A172 (cell line): ENCODE measurements at regions not wholly inside any gene's neighbourhood (a gene's known extent, or its start where the extent isn't known, plus 50 kb on each side); places are given as distances from the start of the nearest gene placed in this dataset.

Source experiments
- DNase-seq: peaks from one replicate; pipeline ENCODE4 v3.0.0-alpha.2; 2015; ENCODE audit warnings: low spot score

DNA sequence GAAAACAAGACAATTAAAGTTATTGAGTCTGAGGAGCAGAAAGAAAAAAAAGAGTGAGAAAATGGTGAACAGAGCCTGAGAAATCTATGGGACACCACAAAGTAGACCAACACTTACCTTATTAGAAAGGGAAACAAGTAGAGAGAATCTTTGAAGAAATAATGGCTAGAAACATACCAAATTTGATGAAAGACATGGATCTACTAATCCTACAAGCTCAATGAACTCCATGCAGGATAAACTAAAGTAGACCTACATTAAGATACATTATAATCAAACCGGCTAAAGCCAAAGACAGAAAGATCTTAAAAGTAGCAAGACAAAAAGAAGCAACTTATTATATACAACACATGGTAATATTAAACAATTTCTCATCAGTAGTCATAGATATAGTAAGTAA, 782.3 kb upstream of the GHITM start:
- DNase-seq: no peak

DNA sequence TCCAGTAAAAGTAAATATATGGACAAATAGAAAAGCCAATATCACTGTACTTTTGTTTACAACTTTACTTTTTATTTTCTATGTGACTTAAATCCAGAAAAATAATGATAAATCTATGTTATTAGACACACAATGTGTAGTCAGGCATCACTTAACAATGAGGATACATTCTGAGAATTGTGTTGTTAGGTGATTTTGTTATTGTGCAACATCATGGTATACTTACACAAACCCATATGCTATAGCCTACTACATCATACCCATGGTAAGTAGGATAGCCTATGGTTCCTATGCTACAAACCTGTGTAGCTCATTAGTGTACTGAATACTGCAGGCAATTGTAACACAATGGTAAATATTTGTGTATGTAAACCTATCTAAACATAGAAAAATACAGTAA, 781.7 kb upstream of the GHITM start:
- no peak for DNase-seq

DNA sequence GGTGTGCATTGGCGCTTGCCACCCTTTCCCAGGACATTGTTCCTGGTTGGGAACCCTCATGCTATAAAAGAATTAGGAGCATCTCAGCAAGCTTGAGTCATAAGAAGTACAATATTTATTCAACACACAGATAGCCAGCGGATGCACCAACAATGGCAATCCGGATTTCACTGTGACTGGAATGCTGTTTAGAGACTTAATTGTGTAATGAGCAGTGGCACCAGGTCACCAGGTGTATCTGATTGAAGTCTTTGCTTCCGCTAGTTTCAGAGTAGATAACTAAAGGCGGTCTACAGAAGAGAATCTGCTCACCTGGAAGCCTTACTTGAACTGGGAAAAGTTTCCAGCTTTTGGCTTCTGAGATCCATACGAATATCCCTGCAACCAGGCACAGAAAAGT, 772.3 kb upstream of the GHITM start:
- DNase-seq: no peak

DNA sequence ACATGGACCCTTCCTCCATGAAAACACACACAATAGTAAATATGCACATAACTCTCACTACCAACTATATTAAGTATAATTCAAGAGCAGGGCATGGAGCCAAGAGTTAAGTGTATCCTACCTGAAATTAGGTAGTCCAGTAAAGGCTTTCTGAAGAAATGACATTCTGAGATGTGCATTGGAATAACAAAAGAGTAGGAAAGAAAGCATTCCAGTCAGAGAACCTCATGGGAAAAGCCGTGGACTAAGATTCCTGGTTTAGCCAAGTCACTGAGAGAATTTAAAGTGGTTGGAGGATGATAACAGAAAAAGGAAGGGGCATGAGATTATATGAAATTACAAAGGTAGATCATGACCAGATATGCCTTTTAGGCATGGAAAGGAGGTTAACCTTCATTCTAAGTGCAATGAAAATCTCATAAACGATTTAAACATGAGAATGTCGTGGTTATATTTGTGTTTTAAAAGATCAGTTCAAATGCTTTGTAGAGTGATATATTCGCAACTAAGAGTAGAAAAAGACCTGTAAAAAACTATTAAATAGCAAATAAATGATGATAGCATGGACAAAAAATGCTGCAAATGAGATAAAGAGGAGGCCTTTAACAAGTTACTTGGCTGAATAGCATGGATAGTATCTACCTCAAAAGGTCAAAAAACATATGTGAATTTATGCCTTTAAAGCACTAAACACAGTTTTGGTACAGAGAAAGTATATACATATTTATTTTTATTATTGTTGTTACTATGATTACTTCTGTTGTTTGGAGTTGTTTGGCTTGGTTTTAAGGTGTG, 767.4 kb upstream of the GHITM start:
- no peak for DNase-seq

DNA sequence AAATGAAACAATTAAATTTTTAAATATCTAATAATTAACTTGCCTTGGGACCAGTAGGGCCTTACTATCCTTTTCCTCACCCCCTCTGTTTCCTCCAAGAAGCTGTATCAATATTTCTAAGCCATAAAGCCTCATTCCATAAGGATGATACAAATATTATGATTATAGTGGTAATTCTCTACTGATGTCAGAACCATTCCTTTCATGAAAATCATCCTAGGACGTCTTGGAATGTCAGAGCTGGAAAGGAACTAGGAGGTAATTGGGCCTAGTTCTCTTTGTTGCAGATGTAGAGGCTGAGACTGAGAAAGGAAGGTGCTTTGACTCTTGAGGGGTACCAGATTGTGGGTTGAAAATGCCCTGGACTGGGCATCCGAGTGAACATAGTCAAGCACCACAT, 766.7 kb upstream of the GHITM start:
- DNase-seq: no peak

DNA sequence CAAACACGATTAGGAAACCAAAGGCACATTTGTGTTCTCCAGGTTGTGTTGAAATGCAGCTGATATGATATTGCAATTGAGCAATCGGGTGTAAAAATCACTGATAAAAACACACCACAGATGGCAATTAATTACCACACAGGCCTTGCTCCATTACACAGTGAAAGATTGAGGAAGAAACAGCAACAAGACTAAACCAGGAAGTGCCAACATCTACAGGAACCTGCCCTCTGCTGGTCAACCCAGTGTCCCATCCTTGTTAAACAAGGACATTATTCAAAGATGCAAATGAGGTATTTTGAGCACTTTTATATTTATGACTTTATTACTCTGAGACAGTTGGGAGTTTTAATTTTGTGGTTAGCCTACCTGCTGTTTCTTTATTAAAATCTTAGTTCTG, 765.6 kb upstream of the GHITM start:
- DNase-seq: peak; percentile 42

DNA sequence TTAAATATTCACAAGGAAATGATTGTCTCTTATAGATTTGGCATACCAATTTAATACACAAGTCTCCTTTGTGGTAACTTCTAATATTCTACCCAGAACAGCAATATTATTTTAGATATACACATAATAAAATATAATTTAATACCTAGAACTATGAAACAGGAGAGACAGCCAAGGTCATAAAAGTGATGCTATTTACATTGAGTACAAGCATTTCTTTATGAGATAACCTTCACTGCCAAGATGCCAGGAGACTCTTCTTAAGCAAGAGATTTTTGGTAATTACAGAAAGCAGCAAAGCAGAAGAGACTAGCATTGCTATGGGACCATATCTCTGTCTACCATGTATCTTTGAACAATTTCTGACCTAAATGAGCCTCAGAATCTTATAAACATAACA, 764.6 kb upstream of the GHITM start:
- no peak for DNase-seq

DNA sequence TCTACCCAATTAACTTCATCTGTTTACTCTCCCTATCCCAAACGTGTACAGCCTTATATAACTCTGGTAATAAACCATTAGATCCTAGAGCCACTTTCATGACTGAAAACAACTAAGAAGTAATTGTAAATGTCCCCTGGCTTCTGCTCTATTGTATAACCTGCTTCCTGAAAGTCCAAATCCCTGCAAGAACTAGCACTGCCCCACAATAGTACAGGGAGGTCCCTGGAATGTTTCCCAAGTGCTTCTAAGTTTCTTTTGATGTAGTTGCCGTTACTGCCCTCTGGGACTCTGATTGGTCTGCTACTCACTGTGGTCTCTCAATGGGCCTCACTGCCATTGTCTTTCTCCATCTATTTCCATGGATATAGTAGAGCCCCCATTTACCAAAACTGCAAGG, 764.0 kb upstream of the GHITM start:
- DNase-seq: no peak

DNA sequence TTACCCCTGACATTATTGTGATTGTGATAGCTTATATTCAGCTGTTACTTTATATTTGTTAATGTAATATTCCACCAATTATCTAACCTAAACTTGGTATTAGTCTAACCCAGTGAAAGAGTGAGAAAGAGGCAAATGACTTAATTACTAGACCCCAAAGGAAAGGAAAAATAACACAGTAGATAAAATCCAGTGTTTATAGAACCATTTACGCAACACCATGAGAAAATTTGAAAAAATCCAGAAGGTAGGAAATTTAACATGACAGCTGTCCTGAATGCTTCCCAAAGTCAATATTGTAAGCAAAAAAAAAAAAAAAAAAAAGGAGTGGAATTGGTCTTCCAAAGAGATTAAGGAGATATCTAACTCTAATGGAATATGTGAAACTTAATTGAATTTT, 741.5 kb upstream of the GHITM start:
- DNase-seq: no peak

DNA sequence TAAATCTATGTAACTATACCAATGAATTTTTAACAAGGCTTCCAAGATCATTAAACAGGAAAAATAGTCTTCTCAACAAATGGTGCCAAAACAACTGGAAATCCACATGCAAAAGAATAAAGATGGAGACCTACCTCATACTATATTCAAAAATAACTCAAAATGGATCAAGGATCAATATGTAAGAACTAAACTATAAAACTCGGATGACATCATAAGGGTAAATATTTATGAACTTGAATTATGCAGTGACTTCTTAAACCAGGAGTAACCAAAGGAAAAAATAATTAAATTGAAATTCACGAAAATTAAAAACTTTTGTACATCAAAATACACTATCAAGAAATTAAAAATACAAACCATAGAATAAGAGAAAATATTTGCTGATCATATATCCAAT, 728.7 kb upstream of the GHITM start:
- no peak for DNase-seq

DNA sequence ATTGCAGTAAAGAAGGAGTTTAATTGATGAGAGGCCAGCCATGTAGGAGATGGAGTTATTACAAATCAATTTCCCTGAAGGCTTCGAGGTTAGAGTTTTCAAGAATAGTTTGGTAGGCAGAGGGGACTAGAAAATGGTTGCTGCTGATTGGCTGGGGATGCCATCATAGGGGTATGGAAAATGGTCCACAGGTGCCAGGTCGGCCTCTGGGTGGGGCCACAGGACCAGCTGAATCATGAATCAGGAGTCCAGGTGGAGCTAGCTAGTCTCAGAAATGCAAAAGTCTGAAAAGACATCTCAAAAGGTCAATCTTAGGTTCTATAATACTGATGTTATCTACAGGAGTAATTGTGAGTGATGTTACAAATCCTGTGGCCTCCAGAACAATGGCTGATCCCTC, 714.0 kb upstream of the GHITM start:
- no peak for DNase-seq

DNA sequence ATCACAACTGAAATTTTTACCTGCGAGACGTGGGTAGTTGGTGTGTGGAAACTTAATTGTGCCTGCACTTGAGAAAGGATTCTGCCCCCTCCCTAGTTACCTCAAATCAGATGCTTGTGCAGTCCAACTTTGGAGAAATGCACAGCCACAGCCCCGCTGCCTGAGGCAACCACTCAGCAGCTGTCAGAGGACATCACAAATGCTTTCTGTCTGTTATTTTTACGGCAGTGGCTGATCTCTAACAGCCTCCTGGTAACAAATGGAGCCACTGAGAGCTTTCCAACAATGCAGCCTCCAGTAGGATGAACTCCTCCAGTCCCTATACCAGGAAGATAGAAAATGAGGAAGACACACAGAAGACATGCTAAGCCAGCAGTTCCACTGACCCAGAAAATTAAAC, 712.2 kb upstream of the GHITM start:
- no peak for DNase-seq

DNA sequence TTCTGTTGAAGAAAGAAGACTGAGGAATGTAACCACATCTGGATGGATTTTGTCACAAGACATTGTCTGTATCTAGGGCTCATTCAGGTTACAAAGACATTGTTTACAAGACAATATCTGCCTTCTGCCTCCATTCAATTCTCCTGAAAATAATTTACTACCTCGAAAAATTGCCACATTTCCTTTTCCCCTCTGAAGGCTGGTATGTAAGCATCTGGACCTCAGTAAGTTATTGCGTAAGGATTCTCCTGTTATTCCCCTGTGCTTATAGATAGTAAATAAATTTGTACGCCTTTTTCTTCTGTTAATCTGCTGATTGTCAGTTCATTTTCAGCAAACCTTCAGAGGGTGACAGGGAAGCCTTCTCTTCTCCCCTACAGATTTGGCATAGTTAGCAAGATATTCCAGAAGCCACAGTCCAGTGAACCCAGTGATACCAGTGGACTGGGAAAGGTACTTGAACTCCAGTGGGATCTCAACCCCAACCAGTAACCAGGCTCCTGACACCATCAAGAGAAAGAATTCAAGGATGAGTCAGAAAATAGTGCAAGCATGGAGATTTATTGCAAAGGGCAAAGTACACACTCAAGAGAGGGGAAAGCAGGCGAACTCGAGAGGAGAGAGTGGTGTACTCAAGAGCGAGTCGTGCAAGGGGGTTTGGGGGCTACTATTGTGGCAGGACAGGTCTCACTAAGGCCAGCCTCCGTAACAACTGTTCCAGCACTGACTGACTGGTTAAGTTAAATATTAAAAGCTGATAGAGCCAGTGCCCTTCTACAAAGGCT, 706.9 kb upstream of the GHITM start:
- no peak for DNase-seq

DNA sequence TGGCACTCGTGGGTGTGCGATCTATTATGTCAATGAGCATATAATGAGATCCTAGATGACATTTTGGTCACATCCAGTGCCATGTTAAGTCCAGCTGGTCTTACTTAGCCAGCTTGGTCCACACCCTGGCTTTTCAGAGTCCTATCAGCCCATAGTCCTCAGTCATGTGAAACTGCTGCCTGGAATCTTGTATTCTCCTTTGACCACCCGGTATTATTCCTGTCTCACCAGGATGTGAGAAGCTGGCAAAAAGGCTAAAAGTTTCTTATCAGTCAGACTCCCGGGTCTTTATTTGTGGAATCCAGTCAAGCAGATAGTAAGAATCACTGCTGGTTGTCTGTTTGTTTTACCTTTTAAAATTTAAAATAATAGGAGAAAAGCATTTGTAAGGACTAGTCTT, 705.6 kb upstream of the GHITM start:
- no peak for DNase-seq

DNA sequence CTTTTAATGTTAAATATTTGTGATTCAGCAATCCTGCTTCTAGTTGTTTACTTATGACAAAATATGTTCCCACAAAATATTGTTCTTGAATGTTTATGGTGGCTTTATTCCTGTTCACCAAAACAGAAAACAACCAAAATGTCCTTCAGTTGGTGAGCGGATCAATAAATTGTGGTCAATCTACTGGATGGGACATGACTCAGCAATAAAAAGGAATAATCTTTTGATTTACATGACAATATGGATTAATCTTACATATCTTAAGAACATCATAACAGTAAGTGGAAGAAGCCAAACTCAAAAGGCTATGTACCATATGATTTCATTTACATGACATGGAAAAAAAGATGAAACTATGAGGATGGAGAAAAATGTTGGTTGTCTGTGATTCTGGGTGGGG, 691.3 kb upstream of the GHITM start:
- no peak for DNase-seq

DNA sequence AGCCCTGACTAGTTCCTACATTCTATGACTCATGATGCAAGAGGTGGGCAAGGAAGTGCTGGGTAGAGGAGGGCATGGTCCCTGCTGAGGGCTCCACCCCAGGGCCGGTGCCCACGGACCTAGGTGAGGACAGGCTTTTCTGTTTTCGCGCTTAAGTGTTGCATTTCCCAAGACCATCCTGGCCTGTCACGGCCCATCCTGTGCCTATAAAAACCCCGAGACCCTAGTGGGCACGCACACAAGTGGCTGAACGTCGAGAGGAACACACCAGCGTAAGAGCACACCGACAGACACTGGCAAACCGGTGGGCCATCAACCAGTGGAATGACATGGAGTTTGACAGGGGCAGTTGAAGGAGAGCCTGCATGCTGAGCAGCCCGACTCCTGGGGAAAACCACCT, 680.7 kb upstream of the GHITM start:
- DNase-seq: no peak

DNA sequence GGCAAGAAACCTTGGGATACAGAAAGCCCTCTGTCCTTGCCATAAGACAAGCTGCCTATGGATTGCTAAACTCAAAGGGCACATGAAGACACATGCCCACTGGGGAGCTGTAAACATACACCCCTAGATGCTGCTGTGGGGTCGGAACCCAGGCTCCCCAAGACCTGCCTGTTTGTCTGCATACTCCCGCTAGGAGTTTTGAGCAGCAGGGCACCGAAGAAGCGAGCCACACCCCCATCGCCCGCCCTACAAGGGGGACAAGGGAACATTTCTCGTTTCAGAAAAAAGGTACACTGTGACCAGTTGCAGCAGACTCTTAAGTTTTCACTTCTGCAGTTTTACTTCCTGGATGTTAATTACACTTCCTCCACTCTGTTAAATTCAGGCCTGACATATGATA, 680.2 kb upstream of the GHITM start:
- DNase-seq: no peak

DNA sequence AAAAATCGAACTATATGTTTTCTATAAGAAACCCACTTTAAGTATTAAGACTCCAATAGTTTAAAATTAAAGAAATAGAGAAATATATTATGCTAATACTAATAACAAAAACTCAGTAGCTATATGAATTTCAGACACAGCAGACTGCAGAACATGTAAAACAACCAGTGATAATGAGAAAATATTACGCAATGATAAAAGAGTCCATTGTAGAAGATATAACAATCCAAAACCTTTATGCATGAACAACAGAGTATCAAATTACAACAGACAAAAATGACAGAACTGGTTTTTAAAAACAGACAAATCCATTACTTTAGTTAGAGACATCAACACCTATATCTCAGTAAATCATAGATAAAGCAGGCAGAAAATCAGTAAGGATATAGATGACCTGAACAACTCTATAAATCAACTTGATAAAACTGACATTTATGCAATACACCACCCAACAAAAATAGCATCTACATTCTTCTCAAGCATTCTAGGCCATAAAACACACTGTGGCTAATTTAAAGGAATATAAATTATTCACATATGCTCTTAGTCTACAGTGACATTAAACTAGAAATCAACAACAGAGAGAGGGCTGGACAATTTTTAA, 669.5 kb upstream of the GHITM start:
- no peak for DNase-seq

DNA sequence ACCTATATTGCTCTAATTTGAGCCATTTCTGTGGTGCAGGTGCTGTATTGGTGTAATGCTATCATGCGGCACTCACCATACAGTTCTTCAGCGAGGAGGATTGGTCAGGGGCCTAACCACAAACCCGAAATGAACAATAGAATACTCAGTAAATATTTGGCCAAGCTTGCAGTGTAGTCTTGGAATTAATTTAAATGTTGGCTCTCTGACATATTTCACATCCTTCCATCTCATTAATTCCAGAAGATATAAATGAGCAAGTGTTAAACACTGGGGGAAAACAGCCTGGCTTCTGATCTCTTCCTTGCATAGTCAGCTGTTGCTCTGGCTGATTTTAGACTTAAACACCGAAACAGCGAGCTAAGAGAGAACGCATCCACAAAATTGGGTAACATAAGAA, 663.1 kb upstream of the GHITM start:
- no peak for DNase-seq

DNA sequence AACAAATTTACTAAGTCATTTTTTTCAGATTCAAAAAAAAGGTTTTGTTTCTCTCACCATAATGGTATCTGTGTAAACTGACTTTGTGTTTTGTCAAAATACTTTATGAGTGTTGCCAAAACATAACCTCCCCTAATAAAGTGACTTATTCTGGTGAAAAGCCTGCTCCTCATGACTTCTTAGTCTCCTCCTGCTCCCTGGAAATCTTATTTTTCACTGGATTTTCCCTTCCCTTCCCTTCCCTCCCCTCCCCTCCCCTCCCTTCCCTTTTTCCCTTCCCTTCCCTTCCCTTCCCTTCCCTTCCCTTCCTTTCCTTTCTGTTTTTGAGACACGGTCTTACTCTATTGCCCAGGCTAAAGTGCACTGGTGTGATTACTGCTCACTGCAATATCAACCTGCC, 650.1 kb upstream of the GHITM start:
- no peak for DNase-seq

DNA sequence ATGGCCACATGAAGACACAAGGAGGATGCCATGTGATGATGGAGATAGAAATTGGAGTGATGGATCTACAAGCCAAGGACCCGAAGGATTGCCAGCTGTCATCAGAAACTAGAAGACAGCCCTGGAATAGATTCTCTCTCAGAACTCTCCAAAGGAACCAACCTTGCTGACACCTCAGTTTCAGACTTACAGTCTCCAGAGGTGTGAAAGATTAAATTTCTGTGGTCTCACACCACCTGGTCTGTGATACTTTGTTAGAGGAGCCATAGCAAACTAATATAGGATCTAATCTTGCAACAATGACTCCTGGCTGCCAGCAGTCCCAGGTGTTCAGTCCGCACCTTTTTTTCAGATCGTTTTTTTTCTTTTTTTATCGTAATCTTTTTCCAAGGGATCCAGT, 647.3 kb upstream of the GHITM start:
- DNase-seq: no peak

DNA sequence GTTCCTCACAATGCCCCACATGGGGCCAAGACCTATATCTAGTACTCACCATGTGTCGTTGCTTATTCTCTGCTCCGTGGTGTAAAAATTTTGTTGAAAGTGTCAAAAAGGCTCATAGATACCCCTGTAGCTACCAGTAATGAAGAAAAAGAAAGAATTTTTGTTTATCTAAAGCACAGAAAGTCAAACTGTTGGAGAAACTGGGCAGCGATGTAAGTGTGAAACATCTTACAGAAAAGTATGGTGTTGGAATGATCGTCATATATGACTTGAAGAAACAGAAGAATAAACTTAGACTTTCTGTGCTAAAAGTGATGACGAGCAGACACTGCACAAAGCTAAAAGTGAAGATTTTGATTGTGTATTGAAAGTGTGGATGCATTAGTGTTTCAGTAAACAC, 626.6 kb upstream of the GHITM start:
- DNase-seq: no peak

DNA sequence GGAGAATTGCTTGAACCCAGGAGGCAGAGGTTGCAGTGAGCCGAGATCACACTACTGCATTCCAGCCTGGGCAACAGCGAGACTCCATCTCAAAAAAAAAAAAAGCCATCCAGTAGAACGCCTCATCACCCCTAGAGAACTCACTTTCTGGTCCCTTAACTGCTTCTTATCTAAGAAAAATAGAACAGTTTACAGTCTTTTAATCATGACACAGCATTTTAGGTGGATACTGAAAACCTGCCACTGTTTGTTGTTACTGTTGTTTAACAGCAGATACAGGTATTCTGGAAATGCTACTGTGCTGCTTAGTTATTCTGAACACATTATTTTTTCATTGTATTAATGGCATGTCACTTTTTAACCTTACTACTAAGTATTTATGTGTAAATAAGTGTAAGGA, 624.3 kb upstream of the GHITM start:
- DNase-seq: peak; percentile 26
